HCT116 (cell line): ENCODE measurements at regions not wholly inside any gene's neighbourhood (a gene's known extent, or its start where the extent isn't known, plus 50 kb on each side); places are given as distances from the start of the nearest gene placed in this dataset.
A peak's percentile ranks its signal among the peaks of the same experiment; 100 is the strongest.

Source experiments
- ATAC-seq: fragments of 200-7000 bp; cut with Tn5 transposase; 2 replicates; pipeline ENCODE4 v1.9.1; 2020; ENCODE audit warnings: mild to moderate bottlenecking, moderate library complexity
- BruUV-seq: library from RNA; stranded (reverse); fragments of 400-500 nt; replicated peaks from 2 replicates; lab custom pipeline; 2021; lab: Mats Ljungman, UMichigan
- CTCF ChIA-PET: fragments of 300-600 bp; sonication (Branson Sonifier 250); formaldehyde crosslinking; loops from one replicate; lab custom pipeline; 2021; ENCODE audit warnings: antibody characterized with exemption; lab: Charles Lee
- POLR2A ChIA-PET: fragments of 300-600, 350-600 bp; sonication (Branson Sonifier 250); formaldehyde crosslinking; loops from one replicate; lab custom pipeline; 2021; ENCODE audit warnings: antibody characterized with exemption; lab: Charles Lee
- RAD21 ChIA-PET, 2 experiments: fragments of 300-600 bp; sonication (Branson Sonifier 250); formaldehyde crosslinking; loops; one replicate each; lab custom pipeline; 2023; ENCODE audit warnings: low total read pairs in 2 of 2; ENCODE audit not compliant: uncharacterized antibody in 2 of 2, unreplicated experiment in 2 of 2, low non-redundant PET in 1 of 2; lab: Charles Lee
- DNase-seq: peaks from one replicate; pipeline ENCODE4 v3.0.0-alpha.2; 2010; ENCODE audit warnings: low read depth, low spot score
- H2AFZ ChIP-seq: fragments of 200-600 bp; shearing (Covaris generic), sonication (generic); 2 replicates; pipeline ENCODE4 v1.6.1; 2017; ENCODE audit warnings: low read depth, mixed run types, mixed read lengths, antibody characterized with exemption, low read length; ENCODE audit not compliant: poor library complexity, severe bottlenecking
- H3K27ac ChIP-seq: 2 replicates; pipeline ENCODE4 v1.5.1; 2012; ENCODE audit warnings: low read depth, low read length
- H3K27me3 ChIP-seq: fragments of 200-600 bp; sonication (generic); 2 replicates; pipeline ENCODE4 v1.6.1; 2016; ENCODE audit warnings: mixed run types, low read length, mixed read lengths; ENCODE audit not compliant: insufficient read depth
- H3K36me3 ChIP-seq, 2 experiments: fragments of 200-500 bp in 1 of 2; fragments of 200-600 bp in 1 of 2; sonication (Bioruptor generic) in 1 of 2; sonication (generic) in 1 of 2; 2 replicates each; pipeline versions ENCODE4 v1.5.1 to v1.6.1; 2014 to 2016; ENCODE audit warnings: low read length in 2 of 2, inconsistent platforms in 1 of 2, mixed read lengths in 1 of 2, mixed run types in 1 of 2; ENCODE audit not compliant: insufficient read depth in 2 of 2, control insufficient read depth in 1 of 2
- H3K4me1 ChIP-seq, 2 experiments: fragments of 200-600 bp in 1 of 2; sonication (generic) in 1 of 2; 2 replicates each; pipeline versions ENCODE4 v1.5.1 to v1.6.1; 2012 to 2017; ENCODE audit warnings: low read length in 2 of 2, inconsistent platforms in 1 of 2, mild to moderate bottlenecking in 1 of 2, mixed read lengths in 1 of 2, mixed run types in 1 of 2, moderate library complexity in 1 of 2; ENCODE audit not compliant: insufficient read depth in 2 of 2, control insufficient read depth in 1 of 2
- H3K4me2 ChIP-seq: fragments of 200-600 bp; sonication (generic); 2 replicates; pipeline ENCODE4 v1.6.1; 2017; ENCODE audit warnings: mixed run types, low read length, mixed read lengths
- H3K4me3 ChIP-seq, 2 experiments: fragments of 200-600 bp in 1 of 2; sonication (generic) in 1 of 2; replicated peaks in 1 of 2; 2 replicates each; pipeline ENCODE4 v1.5.1; 2011 to 2016; ENCODE audit warnings: low read length in 2 of 2, control low read depth in 1 of 2, low read depth in 1 of 2, mild to moderate bottlenecking in 1 of 2, mixed read lengths in 1 of 2, mixed run types in 1 of 2
- H3K79me2 ChIP-seq: fragments of 200-600 bp; sonication (generic); 2 replicates; pipeline ENCODE4 v1.6.1; 2017; ENCODE audit warnings: mild to moderate bottlenecking, mixed run types, low read length, moderate library complexity, mixed read lengths; ENCODE audit not compliant: insufficient read depth
- H3K9ac ChIP-seq: fragments of 200-600 bp; sonication (generic); 2 replicates; pipeline ENCODE4 v1.6.1; 2016; ENCODE audit warnings: low read length, mixed read lengths
- H3K9me2 ChIP-seq: fragments of 200-600 bp; sonication (generic), shearing (Covaris generic); 2 replicates; pipeline ENCODE4 v1.6.1; 2017; ENCODE audit warnings: mixed run types, mild to moderate bottlenecking, moderate library complexity; ENCODE audit not compliant: insufficient read depth
- H3K9me3 ChIP-seq, 2 experiments: fragments of 200-500 bp in 1 of 2; fragments of 200-600 bp in 1 of 2; sonication (Bioruptor generic) in 1 of 2; sonication (generic) in 1 of 2; 2 replicates each; pipeline ENCODE4 v1.6.1; 2014 to 2017; ENCODE audit warnings: low read length in 2 of 2, mixed read lengths in 2 of 2, inconsistent platforms in 1 of 2, low read depth in 1 of 2, mild to moderate bottlenecking in 1 of 2, mixed run types in 1 of 2, moderate library complexity in 1 of 2; ENCODE audit not compliant: control insufficient read depth in 1 of 2, insufficient read depth in 1 of 2
- H4K20me1 ChIP-seq: fragments of 200-600 bp; sonication (generic), shearing (Covaris generic); 2 replicates; pipeline ENCODE4 v1.6.1; 2017; ENCODE audit warnings: mixed run types, mild to moderate bottlenecking, moderate library complexity; ENCODE audit not compliant: insufficient read depth
- CEBPB ChIP-seq: IDR thresholded peaks from 2 replicates; pipeline ENCODE4 v1.6.1; 2012; ENCODE audit warnings: low read depth
- ELF1 ChIP-seq: IDR thresholded peaks from 2 replicates; pipeline ENCODE4 v1.6.1; 2012; ENCODE audit warnings: low read depth, borderline replicate concordance
- EZH2phosphoT487 ChIP-seq: fragments of 200-600 bp; IDR thresholded peaks from 2 replicates; pipeline ENCODE4 v1.6.1; 2018; ENCODE audit warnings: antibody characterized with exemption, borderline replicate concordance
- FOSL1 ChIP-seq: IDR thresholded peaks from 2 replicates; pipeline ENCODE4 v1.6.1; 2012; ENCODE audit warnings: low read depth
- POLR2A ChIP-seq: IDR thresholded peaks from 2 replicates; pipeline ENCODE4 v1.7.0; 2011; ENCODE audit warnings: borderline replicate concordance; ENCODE audit not compliant: insufficient read depth, insufficient read length; ENCODE audit errors: extremely low read depth
- POLR2AphosphoS5 ChIP-seq: IDR thresholded peaks from 2 replicates; pipeline ENCODE4 v1.6.1; 2011; ENCODE audit warnings: mild to moderate bottlenecking, low read depth, low read length, moderate library complexity
- RAD21 ChIP-seq: IDR thresholded peaks from 2 replicates; pipeline ENCODE4 v1.6.1; 2012; ENCODE audit warnings: low read depth, mild to moderate bottlenecking
- SP1 ChIP-seq: IDR thresholded peaks from 2 replicates; pipeline ENCODE4 v1.6.1; 2012; ENCODE audit warnings: low read depth
- YY1 ChIP-seq: IDR thresholded peaks from 2 replicates; pipeline ENCODE4 v1.6.1; 2011; ENCODE audit warnings: low read length, low read depth, moderate library complexity, mild to moderate bottlenecking; ENCODE audit not compliant: insufficient replicate concordance; ENCODE audit errors: extremely low read depth
- intact Hi-C: fragments of 100-400 bp; cut with micrococcal nuclease; formaldehyde crosslinking; loops from 2 replicates; pipeline ENCODE4 v1.10.0; 2022
- TF ChIP-seq, protein P1 (sequence below), 3 experiments: fragments of 200-600 bp in 1 of 3; sonication (generic) in 1 of 3; IDR thresholded peaks in 2 of 3; conservative IDR thresholded peaks in 1 of 3; 2 replicates each; pipeline ENCODE4 v1.5.1; 2012 to 2017; ENCODE audit warnings: low read depth in 2 of 3, low read length in 2 of 3, antibody characterized with exemption in 1 of 3, borderline replicate concordance in 1 of 3, control low read depth in 1 of 3, mild to moderate bottlenecking in 1 of 3, mixed read lengths in 1 of 3, mixed run types in 1 of 3, moderate library complexity in 1 of 3; ENCODE audit not compliant: insufficient read depth in 1 of 3
- TF ChIP-seq, protein P2 (sequence below): IDR thresholded peaks from 2 replicates; pipeline ENCODE4 v1.6.1; 2012
- TF ChIP-seq, protein P3 (sequence below): IDR thresholded peaks from 2 replicates; pipeline ENCODE4 v1.6.1; 2012; ENCODE audit warnings: low read depth

DNA sequence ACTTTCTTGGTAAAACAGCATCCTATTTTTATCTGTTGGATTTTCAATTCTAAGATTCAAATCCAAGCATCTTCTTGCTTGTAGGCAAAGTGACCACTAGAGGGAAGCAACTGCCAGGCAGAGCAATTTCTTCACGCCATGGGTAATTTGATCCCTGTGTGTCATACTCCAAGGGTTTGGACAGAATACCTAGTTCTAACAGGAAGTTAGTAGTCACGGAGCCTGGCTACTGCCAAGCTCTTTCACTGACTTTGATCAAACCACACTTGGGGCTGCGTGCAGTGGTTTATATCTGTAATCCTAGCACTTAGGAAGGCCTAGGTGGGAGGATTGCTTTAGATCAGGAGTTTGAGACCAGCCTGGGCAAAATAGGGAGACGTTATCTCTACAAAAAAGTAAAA is 473.6 kb upstream of the TNC start (continued):
- TF ChIP-seq POLR2AphosphoS5, result peak; percentile 55; the same call in 1 of the 2 replicates
- 0 out of 2 replicates have a peak, but pooled peaks have one; percentile 17 for TF ChIP-seq ELF1

DNA sequence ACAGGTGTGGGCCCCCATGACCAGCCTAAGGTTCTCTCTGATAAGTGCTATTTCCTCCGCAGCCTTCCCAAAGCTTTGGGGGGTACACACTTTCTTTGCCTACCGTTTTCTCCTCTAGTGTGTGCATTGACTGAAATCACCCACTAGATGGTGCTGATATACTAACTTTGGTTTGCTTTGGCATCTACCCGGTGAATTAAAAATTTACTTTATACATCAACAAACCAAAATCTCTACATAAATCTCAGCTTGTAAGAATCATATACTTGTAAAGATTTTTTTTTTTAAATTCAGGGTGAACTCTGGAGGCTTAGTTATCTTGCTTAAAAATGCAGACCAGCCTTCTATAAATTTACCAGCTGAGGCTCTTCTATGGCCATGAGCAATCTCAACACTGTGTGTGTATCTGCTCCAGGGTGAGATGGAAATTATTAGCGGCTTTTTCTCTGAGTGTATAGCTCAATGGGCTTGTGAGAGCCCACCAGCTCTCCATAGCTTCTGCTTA is 475.7 kb upstream of the TNC start:
- Histone ChIP-seq H3K36me3 (no peaks in the 10 kb centered on the region), H3K79me2 (no peaks in the 10 kb centered on the region), H3K9me3 (no peaks in the 10 kb centered on the region), H3K27me3 (peaks cover 47% of the 10 kb centered on the region), H2AFZ (no peak overlapping the region), H3K9me2 (no peaks in the 10 kb centered on the region), H4K20me1 (no peaks in the 10 kb centered on the region), H3K4me3 (no peak overlapping the region), H3K4me1 (peaks cover 7 to 11% of the 10 kb centered on the region in 2 experiments), H3K9ac (no peak overlapping the region), H3K4me2 (no peak overlapping the region), H3K27ac (no peak overlapping the region)
- no TSS peak for BruUV-seq
- ChIA-PET POLR2A (no interaction called here), CTCF (interaction anchor here (0.7 to 3.2 kb wide), 18 partner anchors 10 to 1068 kb away, joined by 3 to 14 read pairs (median 3); no protein-coding TSS in a partner anchor), RAD21 (interaction anchor here (0.7 to 1.4 kb wide), 2 partner anchors 972 to 978 kb away, joined by 3 to 4 read pairs; no protein-coding TSS in a partner anchor)
- TF ChIP-seq, protein P1, sequence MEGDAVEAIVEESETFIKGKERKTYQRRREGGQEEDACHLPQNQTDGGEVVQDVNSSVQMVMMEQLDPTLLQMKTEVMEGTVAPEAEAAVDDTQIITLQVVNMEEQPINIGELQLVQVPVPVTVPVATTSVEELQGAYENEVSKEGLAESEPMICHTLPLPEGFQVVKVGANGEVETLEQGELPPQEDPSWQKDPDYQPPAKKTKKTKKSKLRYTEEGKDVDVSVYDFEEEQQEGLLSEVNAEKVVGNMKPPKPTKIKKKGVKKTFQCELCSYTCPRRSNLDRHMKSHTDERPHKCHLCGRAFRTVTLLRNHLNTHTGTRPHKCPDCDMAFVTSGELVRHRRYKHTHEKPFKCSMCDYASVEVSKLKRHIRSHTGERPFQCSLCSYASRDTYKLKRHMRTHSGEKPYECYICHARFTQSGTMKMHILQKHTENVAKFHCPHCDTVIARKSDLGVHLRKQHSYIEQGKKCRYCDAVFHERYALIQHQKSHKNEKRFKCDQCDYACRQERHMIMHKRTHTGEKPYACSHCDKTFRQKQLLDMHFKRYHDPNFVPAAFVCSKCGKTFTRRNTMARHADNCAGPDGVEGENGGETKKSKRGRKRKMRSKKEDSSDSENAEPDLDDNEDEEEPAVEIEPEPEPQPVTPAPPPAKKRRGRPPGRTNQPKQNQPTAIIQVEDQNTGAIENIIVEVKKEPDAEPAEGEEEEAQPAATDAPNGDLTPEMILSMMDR (IDR thresholded peaks at IDR 0.05 in 2 of 3, conservative IDR thresholded peaks at IDR 0.05 in 1 of 3; ENCODE audit: borderline replicate concordance in 1 of 3, insufficient read depth in 1 of 3, low read depth in 2 of 3, low read length in 2 of 3), result peak; percentile 54 to 89 (median 62); a peak in 5 of 6 replicates
- TF ChIP-seq, protein P2, sequence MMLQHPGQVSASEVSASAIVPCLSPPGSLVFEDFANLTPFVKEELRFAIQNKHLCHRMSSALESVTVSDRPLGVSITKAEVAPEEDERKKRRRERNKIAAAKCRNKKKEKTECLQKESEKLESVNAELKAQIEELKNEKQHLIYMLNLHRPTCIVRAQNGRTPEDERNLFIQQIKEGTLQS, result no peak
- no peak for TF ChIP-seq YY1
- no peak for TF ChIP-seq SP1
- TF ChIP-seq RAD21, result peak; percentile 78
- no peak for TF ChIP-seq CEBPB
- no peak for TF ChIP-seq FOSL1
- TF ChIP-seq POLR2A, result no peak
- TF ChIP-seq EZH2phosphoT487, result no peak
- TF ChIP-seq, protein P3, sequence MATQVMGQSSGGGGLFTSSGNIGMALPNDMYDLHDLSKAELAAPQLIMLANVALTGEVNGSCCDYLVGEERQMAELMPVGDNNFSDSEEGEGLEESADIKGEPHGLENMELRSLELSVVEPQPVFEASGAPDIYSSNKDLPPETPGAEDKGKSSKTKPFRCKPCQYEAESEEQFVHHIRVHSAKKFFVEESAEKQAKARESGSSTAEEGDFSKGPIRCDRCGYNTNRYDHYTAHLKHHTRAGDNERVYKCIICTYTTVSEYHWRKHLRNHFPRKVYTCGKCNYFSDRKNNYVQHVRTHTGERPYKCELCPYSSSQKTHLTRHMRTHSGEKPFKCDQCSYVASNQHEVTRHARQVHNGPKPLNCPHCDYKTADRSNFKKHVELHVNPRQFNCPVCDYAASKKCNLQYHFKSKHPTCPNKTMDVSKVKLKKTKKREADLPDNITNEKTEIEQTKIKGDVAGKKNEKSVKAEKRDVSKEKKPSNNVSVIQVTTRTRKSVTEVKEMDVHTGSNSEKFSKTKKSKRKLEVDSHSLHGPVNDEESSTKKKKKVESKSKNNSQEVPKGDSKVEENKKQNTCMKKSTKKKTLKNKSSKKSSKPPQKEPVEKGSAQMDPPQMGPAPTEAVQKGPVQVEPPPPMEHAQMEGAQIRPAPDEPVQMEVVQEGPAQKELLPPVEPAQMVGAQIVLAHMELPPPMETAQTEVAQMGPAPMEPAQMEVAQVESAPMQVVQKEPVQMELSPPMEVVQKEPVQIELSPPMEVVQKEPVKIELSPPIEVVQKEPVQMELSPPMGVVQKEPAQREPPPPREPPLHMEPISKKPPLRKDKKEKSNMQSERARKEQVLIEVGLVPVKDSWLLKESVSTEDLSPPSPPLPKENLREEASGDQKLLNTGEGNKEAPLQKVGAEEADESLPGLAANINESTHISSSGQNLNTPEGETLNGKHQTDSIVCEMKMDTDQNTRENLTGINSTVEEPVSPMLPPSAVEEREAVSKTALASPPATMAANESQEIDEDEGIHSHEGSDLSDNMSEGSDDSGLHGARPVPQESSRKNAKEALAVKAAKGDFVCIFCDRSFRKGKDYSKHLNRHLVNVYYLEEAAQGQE, result no peak
- ATAC-seq (peak; percentile 74), DNase-seq (peak; percentile 23)
- intact Hi-C loops, result loop anchor here (1.0 to 5.0 kb wide), 7 partner anchors 289 to 1269 kb away; partner anchors contain the start of gene PAPPA
